GM23338 (cell line): ENCODE measurements at regions not wholly inside any gene's neighbourhood (a gene's known extent, or its start where the extent isn't known, plus 50 kb on each side); places are given as distances from the start of the nearest gene placed in this dataset.

Source experiments
- ATAC-seq: fragments of 200-7000 bp; cut with Tn5 transposase; 3 replicates; pipeline ENCODE4 v1.9.1; 2020
- DNase-seq: peaks from one replicate; pipeline ENCODE4 v3.0.0-alpha.2; 2015; ENCODE audit warnings: low spot score
- H2AFZ ChIP-seq: fragments of 200-600 bp; sonication (generic); 2 replicates; pipeline ENCODE4 v1.8.0; 2016; ENCODE audit warnings: antibody characterized with exemption, mild to moderate bottlenecking, moderate library complexity
- H3F3A ChIP-seq: fragments of 200-600 bp; sonication (generic); replicated peaks from 2 replicates; pipeline ENCODE4 v1.8.0; 2017; ENCODE audit warnings: antibody characterized with exemption, mixed run types, low read depth
- H3K27ac ChIP-seq: fragments of 200-600 bp; sonication (generic); 2 replicates; pipeline ENCODE4 v1.6.1; 2016; ENCODE audit warnings: low read depth
- H3K27me3 ChIP-seq: fragments of 200-600 bp; sonication (generic); 2 replicates; pipeline ENCODE4 v1.8.0; 2016; ENCODE audit warnings: mild to moderate bottlenecking, mixed run types, moderate library complexity; ENCODE audit not compliant: insufficient read depth
- H3K36me3 ChIP-seq: fragments of 200-600 bp; sonication (generic); 2 replicates; pipeline ENCODE4 v1.8.0; 2016; ENCODE audit warnings: mild to moderate bottlenecking; ENCODE audit not compliant: insufficient read depth
- H3K4me1 ChIP-seq: fragments of 200-600 bp; sonication (generic); 2 replicates; pipeline ENCODE4 v1.8.0; 2016; ENCODE audit warnings: mild to moderate bottlenecking, moderate library complexity; ENCODE audit not compliant: insufficient read depth
- H3K4me2 ChIP-seq: fragments of 200-600 bp; sonication (generic); 2 replicates; pipeline ENCODE4 v1.7.1; 2017; ENCODE audit warnings: mixed run types
- H3K4me3 ChIP-seq: fragments of 200-600 bp; sonication (generic); 2 replicates; pipeline ENCODE4 v1.6.1; 2016; ENCODE audit warnings: mixed run types
- H3K79me2 ChIP-seq: fragments of 200-600 bp; sonication (generic); replicated peaks from 2 replicates; pipeline ENCODE4 v1.8.0; 2017; ENCODE audit warnings: mild to moderate bottlenecking; ENCODE audit not compliant: insufficient read depth
- H3K9me2 ChIP-seq: fragments of 200-600 bp; sonication (generic); 2 replicates; pipeline ENCODE4 v1.8.0; 2017; ENCODE audit not compliant: insufficient read depth
- H4K20me1 ChIP-seq: fragments of 200-600 bp; sonication (generic); replicated peaks from 2 replicates; pipeline ENCODE4 v1.8.0; 2017; ENCODE audit warnings: mild to moderate bottlenecking; ENCODE audit not compliant: insufficient read depth
- H3K27ac Mint-ChIP-seq: 2 replicates; pipeline ENCODE4 v1.8.0; 2020; ENCODE audit warnings: inconsistent platforms, mild to moderate bottlenecking, moderate library complexity, mixed read lengths
- H3K27me3 Mint-ChIP-seq: 3 replicates; pipeline ENCODE4 v1.8.0; 2022; ENCODE audit warnings: low read depth, mild to moderate bottlenecking, moderate library complexity, mixed read lengths, inconsistent platforms; ENCODE audit not compliant: insufficient read depth, poor library complexity
- H3K36me3 Mint-ChIP-seq: 3 replicates; pipeline ENCODE4 v1.8.0; 2021; ENCODE audit warnings: low read depth, mild to moderate bottlenecking, inconsistent platforms, moderate library complexity, mixed read lengths
- H3K4me1 Mint-ChIP-seq: 3 replicates; pipeline ENCODE4 v1.8.0; 2020; ENCODE audit warnings: mild to moderate bottlenecking, inconsistent platforms, mixed read lengths
- H3K4me3 Mint-ChIP-seq: 3 replicates; pipeline ENCODE4 v1.8.0; 2021; ENCODE audit warnings: moderate library complexity, mild to moderate bottlenecking, inconsistent platforms, mixed read lengths
- H3K9me3 Mint-ChIP-seq: 3 replicates; pipeline ENCODE4 v1.8.0; 2020; ENCODE audit warnings: moderate library complexity, mild to moderate bottlenecking, inconsistent platforms, mixed read lengths
- CREB1 ChIP-seq: fragments of 250-450 bp; sonication (Bioruptor Pico); IDR thresholded peaks from 2 replicates; pipeline ENCODE4 v1.5.0; 2020; ENCODE audit warnings: low read depth, mild to moderate bottlenecking, moderate library complexity
- EZH2phosphoT487 ChIP-seq: fragments of 200-600 bp; sonication (generic); IDR thresholded peaks from one replicate; pipeline ENCODE4 v1.8.1; 2018; ENCODE audit warnings: antibody characterized with exemption; ENCODE audit not compliant: unreplicated experiment
- JUNB ChIP-seq: IDR thresholded peaks from one replicate; pipeline ENCODE4 v1.6.1; 2016; ENCODE audit warnings: antibody characterized with exemption; ENCODE audit not compliant: unreplicated experiment
- POLR2AphosphoS5 ChIP-seq: IDR thresholded peaks from 2 replicates; pipeline ENCODE4 v1.6.1; 2016; ENCODE audit warnings: antibody characterized with exemption, low read depth
- REST ChIP-seq: IDR thresholded peaks from one replicate; pipeline ENCODE4 v1.6.1; 2018; ENCODE audit warnings: antibody characterized with exemption; ENCODE audit not compliant: unreplicated experiment
- ZNF331 ChIP-seq: fragments of 250-450 bp; sonication (Bioruptor Pico); IDR thresholded peaks from 2 replicates; pipeline ENCODE4 v1.5.0; 2020; ENCODE audit warnings: low read depth, mild to moderate bottlenecking, moderate library complexity
- TF ChIP-seq, protein P1 (sequence below): fragments of 250-450 bp; sonication (Bioruptor Pico); IDR thresholded peaks from 2 replicates; pipeline ENCODE4 v1.5.0; 2020; ENCODE audit warnings: mild to moderate bottlenecking, moderate library complexity

DNA sequence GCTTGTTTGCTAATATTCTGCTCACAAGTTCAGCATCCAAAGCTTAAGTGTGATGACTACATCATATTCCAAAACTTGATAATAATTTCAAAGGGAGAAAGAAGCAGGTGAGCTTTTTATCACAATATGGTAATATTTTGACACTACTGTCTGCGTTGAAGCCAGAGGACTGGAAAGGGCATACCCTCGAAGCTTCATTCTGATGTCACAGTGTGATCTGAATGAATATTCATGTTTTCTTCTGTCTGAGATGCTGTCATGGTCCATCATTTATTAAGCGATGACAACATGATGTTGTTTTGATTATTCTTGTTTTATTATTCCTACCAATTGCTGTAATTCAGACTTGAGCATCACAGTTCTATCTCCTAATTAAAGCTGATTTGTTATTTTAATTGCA lies 625.4 kb downstream of the ZPLD1 start (continued):
- TF ChIP-seq, protein P1, sequence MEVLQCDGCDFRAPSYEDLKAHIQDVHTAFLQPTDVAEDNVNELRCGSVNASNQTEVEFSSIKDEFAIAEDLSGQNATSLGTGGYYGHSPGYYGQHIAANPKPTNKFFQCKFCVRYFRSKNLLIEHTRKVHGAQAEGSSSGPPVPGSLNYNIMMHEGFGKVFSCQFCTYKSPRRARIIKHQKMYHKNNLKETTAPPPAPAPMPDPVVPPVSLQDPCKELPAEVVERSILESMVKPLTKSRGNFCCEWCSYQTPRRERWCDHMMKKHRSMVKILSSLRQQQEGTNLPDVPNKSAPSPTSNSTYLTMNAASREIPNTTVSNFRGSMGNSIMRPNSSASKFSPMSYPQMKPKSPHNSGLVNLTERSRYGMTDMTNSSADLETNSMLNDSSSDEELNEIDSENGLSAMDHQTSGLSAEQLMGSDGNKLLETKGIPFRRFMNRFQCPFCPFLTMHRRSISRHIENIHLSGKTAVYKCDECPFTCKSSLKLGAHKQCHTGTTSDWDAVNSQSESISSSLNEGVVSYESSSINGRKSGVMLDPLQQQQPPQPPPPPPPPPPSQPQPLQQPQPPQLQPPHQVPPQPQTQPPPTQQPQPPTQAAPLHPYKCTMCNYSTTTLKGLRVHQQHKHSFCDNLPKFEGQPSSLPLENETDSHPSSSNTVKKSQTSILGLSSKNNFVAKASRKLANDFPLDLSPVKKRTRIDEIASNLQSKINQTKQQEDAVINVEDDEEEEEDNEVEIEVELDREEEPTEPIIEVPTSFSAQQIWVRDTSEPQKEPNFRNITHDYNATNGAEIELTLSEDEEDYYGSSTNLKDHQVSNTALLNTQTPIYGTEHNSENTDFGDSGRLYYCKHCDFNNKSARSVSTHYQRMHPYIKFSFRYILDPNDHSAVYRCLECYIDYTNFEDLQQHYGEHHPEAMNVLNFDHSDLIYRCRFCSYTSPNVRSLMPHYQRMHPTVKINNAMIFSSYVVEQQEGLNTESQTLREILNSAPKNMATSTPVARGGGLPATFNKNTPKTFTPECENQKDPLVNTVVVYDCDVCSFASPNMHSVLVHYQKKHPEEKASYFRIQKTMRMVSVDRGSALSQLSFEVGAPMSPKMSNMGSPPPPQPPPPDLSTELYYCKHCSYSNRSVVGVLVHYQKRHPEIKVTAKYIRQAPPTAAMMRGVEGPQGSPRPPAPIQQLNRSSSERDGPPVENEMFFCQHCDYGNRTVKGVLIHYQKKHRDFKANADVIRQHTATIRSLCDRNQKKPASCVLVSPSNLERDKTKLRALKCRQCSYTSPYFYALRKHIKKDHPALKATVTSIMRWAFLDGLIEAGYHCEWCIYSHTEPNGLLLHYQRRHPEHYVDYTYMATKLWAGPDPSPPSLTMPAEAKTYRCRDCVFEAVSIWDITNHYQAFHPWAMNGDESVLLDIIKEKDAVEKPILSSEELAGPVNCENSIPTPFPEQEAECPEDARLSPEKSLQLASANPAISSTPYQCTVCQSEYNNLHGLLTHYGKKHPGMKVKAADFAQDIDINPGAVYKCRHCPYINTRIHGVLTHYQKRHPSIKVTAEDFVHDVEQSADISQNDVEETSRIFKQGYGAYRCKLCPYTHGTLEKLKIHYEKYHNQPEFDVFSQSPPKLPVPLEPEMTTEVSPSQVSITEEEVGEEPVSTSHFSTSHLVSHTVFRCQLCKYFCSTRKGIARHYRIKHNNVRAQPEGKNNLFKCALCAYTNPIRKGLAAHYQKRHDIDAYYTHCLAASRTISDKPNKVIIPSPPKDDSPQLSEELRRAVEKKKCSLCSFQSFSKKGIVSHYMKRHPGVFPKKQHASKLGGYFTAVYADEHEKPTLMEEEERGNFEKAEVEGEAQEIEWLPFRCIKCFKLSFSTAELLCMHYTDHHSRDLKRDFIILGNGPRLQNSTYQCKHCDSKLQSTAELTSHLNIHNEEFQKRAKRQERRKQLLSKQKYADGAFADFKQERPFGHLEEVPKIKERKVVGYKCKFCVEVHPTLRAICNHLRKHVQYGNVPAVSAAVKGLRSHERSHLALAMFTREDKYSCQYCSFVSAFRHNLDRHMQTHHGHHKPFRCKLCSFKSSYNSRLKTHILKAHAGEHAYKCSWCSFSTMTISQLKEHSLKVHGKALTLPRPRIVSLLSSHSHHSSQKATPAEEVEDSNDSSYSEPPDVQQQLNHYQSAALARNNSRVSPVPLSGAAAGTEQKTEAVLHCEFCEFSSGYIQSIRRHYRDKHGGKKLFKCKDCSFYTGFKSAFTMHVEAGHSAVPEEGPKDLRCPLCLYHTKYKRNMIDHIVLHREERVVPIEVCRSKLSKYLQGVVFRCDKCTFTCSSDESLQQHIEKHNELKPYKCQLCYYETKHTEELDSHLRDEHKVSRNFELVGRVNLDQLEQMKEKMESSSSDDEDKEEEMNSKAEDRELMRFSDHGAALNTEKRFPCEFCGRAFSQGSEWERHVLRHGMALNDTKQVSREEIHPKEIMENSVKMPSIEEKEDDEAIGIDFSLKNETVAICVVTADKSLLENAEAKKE = no peak
- no peak for TF ChIP-seq ZNF331
- TF ChIP-seq POLR2AphosphoS5 = no peak
- no peak for TF ChIP-seq REST
- TF ChIP-seq EZH2phosphoT487 = no peak
- TF ChIP-seq JUNB = no peak

GRCh38 chr3:103067963-103068362 lies 633.1 kb downstream of the ZPLD1 start:
- ATAC-seq = no peak
- no peak overlapping the region for H3K27ac Mint-ChIP-seq
- TF ChIP-seq, protein P1 = no peak
- TF ChIP-seq CREB1 (CRISPR knock-in tag) = no peak

More at GRCh38 chr3:103067963-103068362, 633.1 kb downstream of the ZPLD1 start:
- H3K4me1 Mint-ChIP-seq = no peaks in the 10 kb centered on the region
- no peaks in the 10 kb centered on the region for H3K27me3 Mint-ChIP-seq
- no peak for DNase-seq
- H3K79me2 ChIP-seq = no peaks in the 10 kb centered on the region
- no peaks in the 10 kb centered on the region for H3K9me2 ChIP-seq
- H3K9me3 Mint-ChIP-seq = no peaks in the 10 kb centered on the region
- no peaks in the 10 kb centered on the region for H3K36me3 ChIP-seq
- H2AFZ ChIP-seq = no peak overlapping the region
- no peak overlapping the region for H3K27ac ChIP-seq
- no peaks in the 10 kb centered on the region for H4K20me1 ChIP-seq
- H3K4me3 ChIP-seq = no peak overlapping the region
- H3K36me3 Mint-ChIP-seq = no peaks in the 10 kb centered on the region
- H3K4me1 ChIP-seq = no peaks in the 10 kb centered on the region
- H3K4me3 Mint-ChIP-seq = no peak overlapping the region
- H3K4me2 ChIP-seq = no peak overlapping the region
- no peaks in the 10 kb centered on the region for H3F3A ChIP-seq
- no peaks in the 10 kb centered on the region for H3K27me3 ChIP-seq
